Frontal cortex (tissue), 3 donors: ENCODE measurements at regions not wholly inside any gene's neighbourhood (a gene's known extent, or its start where the extent isn't known, plus 50 kb on each side); places are given as distances from the start of the nearest gene placed in this dataset.

Experiments
- DNase-seq, 2 donors: peaks; one replicate each; pipeline ENCODE4 v3.0.0; 2012; ENCODE audit warnings: low spot score in 2 of 2
- FAIRE-seq: peaks from 2 replicates; lab custom pipeline; 2012; peaks lifted over from hg19 to GRCh38; lab: Jason Lieb, UNC
- donor health status: control.
- donor health status: control.
- donor health status: control.

DNA sequence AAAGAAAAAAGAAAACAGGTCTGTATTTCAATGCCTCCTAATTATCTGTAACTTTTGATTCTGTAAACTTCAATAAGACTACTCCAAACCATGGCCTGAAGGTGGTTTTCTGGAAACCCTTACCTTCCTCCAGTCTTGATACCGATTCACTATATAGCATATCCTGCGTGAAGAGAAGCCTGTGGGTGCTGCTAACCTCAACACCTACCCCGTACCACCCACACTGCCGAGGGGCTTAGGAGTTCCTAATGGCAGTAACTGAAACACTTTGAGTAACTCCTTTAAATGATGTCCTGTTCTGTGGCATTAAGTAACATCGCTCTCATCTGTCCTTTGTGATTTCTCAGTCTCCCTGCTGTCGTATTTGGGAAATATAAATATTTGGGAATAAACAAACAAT is 104.5 kb upstream of the CARMIL1 start:
- FAIRE-seq (no peak), DNase-seq (no peak)

DNA sequence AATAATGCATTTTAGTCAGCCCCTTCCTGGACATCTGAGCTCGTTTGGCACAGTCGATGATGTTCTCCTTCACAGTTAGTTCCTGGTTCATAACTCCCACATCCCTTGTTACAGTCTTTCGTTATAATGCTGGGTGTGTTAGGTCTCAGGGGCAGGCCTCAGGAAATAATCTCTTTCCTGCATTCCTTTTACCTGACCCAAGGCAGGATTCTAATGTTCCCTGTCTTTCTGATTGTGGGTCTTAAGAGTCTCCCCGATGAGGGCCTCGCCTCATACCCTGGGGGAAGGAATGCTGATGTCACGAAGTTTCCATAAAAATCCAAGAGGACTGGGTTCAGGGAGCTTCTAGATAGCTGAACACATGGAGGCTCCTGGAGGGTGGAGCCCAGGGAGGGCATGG is 104.0 kb upstream of the CARMIL1 start:
- DNase-seq, result no peak
- FAIRE-seq, result no peak

DNA sequence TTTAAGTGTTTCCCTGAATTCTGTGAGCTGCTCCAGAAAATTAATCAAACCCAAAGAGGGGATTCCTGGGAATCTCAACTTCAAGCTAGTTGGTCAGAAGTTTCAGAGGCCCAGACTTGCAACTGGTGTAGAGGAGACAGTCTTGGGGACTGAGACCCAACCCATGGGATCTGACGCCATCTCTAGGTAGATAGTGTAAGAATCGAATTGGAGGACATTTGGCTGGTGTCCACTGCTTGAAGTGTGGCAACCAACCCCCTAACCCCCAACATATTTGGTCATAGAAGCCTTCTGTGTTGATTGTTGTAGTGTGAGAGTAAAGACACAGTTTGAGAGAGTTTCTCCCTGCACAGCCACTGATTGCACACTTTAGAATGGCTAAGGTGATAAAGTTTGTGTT is 103.5 kb upstream of the CARMIL1 start:
- DNase-seq (no peak), FAIRE-seq (no peak)

DNA sequence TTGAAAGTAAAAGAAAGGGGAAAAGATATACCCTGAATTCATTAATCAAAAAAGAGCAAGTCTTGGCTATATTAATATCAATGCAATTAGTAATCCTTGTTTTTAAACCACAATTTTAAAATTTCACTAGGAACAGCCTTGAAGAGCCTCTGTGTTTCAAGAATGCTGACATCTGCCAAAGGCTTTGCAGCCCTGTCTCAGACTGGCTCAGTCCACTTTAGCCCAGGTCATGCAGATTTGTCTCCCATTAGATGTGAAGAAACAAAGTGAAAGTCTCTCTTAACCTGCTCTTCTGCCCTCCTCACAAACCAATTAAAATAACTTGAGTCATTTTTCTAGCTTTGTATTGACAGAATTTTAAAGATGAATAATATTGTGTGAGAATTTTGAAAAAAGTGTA is 102.7 kb upstream of the CARMIL1 start:
- FAIRE-seq, result no peak
- no peak for DNase-seq

DNA sequence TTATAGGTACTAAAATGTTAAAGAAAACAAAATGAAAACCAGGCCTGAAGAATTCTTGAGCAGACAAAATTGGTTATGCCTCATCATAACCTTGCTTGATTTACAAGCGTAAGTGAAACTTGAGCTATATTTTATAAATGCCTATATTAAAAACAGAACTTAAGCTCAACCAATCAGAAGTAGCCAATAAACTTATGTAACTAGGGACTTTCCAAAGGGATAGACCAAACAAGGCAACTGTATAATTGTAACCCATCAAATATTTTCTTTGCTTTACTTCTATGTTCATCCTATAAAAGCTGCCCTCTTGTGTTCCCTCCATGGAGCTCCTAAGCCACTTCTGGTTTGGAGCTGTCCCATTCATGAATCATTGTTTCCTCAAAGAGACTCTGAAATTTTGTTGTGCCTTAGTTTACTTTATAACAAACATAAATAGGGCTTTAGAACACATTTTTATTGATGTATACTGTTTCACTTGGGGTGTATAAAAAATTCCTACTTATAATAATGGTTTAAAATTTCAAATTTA is 101.6 kb upstream of the CARMIL1 start:
- no peak for FAIRE-seq
- no peak for DNase-seq

DNA sequence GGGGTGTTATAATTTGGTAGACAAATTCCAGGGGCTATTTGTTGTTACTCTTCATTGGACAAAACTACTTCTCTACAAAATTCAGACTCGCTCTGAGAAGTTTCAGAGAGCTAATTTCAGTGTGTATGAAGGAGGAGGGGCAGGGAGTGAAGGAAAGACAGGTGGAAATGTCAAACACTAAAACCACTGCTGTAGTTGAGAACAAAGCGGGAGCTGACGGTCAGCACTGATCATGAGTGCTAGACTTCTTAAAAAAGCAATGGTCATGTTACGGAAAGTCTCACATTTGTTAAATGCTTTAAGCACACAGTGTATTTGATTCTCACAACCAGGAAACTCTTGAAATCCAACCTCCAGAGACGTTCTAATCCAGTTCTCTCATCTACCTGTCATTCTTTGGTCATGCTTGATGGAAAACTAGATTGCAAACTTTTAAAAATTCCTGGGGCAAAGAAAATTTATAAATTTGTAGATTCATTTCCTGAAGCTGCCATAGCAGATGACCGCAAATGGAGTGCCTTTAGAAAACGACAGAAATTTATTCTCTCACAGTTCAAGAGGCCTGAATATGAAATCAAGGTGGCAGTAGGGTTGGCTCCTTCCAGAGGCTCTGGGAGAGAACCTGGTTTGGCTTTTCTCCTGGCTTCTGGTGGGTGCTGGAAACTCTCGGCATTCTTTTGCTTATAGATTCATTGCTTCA is 100.7 kb upstream of the CARMIL1 start:
- no peak for FAIRE-seq
- no peak for DNase-seq

DNA sequence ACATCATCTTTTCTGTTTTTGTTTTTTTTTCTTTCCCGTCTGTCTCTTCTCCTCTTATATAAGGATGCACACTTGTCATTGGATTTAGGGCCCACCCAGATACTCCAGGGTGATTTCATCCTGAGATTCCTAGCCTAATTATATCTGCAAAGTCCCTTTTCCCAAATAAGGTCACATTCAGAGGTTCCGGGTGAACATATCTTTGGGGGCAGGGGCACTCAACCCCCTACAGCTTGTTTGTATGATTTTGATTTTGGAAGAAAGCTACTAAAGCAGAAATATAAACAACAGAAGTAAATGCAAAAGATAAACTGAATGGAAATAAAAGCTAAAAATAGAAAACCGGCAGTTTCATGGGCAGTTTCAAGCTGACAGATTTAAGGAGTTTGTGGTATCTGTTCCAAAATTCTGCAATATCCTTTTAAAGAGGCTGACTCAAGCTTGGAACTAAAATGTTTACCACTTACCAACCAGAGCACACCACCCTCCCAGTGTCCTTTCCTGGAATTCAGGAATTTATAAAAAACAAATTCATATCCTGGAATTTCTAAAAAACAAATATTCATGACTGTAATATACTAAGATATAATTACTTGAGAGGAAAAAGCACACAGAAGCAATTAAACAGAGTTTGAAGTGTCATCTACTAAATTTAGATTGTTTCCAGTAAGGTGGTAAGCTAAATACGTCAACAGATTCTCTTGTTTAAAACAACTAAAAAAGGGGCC is 100.0 kb upstream of the CARMIL1 start:
- FAIRE-seq, result no peak
- DNase-seq, result peak in 1 of 2 donors; percentile 24

DNA sequence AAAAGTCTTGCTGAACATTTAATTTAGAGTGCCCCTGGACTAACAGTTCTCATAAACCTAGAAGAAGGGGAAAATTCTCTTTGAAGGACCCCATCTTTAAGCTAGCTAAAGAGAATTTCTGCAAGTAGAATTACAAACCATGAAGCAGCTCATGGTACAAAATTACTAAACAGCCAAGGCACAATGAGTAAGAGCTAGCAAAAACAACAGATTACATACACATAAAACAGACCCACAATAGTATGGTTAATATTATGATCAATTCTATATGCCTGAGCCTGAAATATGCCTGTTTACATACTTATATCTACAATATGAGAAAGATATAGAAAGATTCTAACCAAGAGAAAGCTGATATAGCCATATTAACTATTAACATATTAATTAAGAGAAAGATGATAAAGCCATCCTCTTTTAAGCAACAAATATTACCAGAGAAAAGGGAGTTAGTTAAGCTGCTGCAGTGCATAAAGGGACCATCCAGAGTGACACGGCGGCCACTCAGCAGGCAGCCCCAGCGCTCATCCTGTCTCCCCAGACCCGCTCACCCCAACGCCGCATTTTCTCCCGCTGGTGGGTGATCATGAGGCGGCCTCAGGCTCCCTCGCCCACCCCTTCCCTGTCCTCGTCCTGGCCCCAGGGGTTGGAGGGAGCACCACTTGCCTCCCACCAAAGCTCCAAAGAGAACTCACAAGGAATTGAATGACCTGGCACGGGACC is 98.4 kb upstream of the CARMIL1 start:
- FAIRE-seq, result no peak
- no peak for DNase-seq

DNA sequence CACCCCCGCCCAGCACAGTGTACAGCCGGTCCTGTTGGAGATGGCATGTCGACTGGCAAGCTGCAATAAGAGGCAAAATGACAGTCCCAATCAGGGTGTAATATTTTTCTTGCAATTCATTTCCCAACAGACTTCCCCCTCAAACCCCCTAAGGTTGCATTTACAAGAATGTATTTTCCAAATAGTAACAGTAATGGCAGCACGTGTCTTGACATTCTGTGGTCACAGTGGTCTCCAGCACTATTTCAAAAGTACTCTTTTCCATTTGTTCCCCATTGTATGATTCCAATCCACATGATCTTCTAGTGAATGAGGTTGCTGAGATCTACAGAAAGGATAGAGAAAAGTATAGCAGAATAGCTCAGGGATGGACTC is 97.8 kb upstream of the CARMIL1 start:
- FAIRE-seq (no peak), DNase-seq (no peak)

DNA sequence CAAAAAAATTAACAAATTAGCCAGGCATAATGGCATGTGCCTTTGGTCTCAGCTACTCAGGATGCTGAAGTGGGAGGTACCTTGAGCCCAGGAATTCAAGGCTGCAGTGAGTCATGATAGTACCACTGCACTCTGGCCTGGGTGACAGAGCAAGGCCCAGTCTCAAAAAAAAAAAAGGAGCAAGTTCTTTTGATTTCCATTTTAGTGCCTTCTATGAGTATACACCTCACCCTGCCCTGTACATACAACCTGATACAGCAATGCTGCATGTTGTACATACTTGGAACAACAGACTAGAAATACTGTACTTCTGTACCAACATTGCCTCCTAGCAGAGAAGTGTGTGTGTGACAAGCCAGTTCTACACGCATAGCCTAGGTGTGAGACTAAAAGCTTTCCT is 97.3 kb upstream of the CARMIL1 start:
- DNase-seq (no peak), FAIRE-seq (no peak)

DNA sequence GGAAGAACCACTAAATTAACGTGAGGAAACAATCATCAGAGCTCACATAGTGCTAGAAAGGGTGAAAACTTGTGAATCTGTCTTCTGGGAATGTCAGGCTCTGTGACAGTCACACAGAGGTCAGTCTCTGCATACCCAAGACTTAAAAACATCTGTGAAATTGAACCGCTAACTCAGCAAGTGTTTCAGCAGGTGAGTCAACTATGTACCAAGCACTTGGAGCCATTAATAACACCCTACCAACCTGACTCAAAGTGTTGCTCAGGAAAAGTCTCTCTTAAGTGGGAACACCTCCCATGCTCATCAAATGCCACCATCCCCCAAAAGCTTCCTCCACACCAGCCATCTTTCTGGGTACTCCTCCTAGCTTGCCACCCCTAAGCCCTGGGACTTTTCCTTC is 92.3 kb upstream of the CARMIL1 start:
- FAIRE-seq (no peak), DNase-seq (no peak)

DNA sequence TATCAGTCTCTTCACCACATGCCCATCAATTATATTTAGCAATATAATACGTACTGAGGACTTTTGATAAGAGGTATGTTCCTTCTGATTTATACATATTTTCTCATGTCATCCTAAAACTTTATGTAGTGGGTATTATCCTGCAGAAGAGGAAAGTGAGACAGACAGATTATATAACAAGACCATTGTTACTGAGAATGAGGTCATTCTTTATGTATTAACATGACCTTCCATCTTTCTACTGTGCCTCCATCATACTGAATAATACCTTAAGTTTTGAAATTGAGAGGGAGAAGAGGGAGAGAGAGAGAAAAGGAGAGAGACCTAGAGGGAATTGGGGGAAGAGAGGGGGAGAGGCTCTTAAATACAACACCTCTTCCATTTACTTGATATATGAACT is 90.9 kb upstream of the CARMIL1 start:
- DNase-seq (no peak), FAIRE-seq (no peak)

DNA sequence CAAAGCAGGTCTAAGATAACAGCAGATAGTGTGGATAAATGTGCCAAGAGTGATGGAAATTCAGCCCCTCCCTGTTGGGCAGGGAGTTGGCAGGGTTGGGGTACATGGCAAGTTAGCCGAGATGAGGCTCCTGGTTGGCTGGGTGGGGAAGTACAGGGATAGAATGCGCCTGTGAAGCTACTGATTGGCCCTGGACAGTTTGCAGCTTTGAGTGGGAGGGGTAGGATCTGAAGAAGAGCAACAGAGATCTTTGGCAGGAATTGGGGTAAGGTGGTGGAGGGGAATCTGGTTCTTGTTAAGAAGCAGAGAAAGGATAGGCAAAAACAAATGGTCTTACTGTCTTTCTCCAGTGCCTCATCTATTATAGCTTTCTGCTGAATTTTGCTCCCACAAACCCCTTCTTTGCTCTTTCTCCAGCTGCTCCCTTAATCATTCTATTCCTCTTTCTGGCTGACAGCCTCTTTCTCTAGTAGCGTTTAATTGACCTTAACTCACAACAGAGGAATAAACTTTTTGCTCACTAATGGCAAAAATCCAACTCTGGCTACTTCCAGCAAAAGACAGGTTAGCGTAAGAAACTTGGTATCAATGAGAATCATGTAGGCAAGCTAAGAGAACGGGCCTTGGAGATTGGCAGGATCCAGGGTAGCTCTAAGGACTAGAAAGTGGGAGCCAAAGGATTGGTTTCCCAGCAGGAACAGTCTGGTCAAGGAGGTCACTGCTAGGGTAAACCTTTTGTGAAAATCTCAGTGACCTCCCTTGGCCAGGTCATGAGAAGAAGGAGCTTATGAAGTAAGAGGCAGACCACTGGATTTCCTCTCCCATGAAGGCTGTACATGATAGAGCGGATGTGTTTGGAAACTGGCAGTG is 86.3 kb upstream of the CARMIL1 start:
- DNase-seq (no peak), FAIRE-seq (no peak)

DNA sequence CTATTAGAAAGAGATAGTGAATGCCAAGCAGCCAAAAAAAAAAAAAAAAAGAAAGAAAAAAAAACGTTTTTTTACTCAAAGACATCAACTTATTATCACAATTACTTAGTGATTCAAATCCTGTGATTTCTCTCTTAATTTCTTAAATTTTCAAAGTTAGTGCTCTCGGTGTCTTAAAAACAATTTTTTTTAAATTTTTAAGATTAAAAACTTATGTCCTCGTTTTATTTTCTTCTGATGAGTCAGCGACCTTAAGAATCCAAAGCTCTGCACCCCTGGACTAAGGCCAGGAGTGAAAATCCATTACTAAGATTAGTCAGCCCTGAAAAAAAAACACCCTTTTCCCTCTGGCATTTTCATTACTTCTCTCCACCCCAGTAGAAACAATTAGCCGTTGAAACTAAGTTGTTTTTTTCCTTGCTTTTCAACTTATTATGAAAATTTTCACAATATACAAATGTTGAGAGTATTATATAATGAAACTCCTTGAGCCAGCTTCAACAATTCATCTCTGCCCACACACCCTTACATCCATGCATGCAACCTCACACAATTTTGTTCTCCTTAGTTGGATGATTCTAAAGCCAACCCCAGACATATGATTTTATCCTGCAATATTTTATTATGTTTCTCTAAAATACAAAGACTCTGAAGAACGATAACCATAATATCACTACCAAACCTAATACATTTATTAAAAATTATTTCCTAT is 85.6 kb upstream of the CARMIL1 start:
- no peak for FAIRE-seq
- no peak for DNase-seq

DNA sequence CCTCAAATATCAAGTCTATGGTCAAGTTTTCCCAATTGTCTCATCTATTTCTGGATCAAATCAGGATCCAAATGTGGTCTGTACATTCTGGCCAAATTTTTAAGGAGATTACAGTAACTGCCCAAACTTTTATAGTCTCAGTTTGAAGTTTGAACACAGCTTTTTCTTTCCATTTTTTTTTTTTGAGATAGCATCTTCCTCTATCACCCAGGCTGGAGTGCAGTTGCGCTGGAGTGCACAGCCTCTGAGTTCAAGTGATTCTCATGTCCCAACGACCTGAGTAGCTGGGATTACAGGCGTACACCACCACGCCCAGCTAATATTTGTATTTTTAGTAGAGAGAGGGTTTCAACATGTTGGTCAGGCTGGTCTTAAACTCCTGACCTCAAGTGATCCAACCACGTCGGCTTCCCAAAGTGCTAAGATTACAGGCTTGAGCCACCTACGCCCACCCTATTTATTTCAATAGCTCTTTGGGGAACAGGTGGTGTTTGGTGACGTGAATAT is 84.9 kb upstream of the CARMIL1 start:
- DNase-seq, result no peak
- no peak for FAIRE-seq

DNA sequence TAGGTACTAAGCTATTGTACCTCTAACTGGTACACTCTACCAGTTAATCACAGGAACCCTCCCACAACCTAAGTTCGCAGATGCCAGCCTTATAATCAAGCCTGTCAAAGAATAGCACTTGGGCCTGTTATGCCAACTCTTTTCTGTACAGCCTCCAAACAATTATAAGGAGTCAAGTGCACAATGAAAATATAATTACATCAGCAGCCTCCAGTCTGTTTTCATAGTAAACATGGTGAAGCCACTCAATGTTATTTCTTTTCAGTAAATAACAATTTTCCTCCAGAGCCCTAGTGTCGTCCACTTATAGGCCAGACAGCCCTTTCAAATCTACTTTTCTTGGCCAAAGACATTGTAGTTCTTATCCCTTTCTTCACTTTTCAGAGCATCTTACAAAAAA is 82.7 kb upstream of the CARMIL1 start:
- DNase-seq (no peak), FAIRE-seq (no peak)

DNA sequence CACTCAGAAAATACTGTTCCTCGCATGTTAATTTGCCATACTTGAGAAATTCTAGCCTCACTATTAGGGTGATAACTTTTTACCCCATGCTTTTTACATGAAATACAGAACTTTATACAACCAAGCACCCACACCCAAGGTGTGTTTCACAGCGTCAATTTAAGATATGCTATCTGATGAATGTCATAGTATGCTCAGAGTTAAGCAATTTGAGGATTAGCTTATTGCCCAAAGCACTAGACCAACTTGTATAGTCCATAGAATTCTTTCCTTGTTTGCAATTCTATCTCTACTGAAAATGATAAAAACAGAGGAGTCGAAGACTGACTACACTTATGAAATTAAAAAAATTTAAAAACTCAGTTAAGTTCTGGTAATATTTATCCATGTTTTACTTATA is 82.1 kb upstream of the CARMIL1 start:
- FAIRE-seq (no peak), DNase-seq (no peak)

DNA sequence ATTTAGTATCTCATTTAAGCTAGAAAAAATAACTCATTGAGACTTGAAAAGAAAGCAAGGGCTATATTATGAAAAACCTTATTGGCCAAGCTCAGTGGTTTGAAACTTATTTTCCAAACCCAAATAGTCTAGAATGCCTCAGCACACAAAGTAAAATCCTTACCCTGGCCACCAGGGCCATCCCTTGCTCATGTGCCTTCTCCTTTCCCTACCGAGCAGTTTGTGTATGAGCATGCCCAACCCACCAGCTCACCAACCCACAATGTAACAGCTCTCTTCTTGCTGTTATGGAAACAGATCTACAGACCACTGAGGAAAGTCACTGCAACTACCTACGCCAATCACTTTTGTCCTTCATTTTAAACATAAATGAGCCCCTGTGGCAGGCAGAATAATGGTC is 79.6 kb upstream of the CARMIL1 start:
- DNase-seq, result no peak

DNA sequence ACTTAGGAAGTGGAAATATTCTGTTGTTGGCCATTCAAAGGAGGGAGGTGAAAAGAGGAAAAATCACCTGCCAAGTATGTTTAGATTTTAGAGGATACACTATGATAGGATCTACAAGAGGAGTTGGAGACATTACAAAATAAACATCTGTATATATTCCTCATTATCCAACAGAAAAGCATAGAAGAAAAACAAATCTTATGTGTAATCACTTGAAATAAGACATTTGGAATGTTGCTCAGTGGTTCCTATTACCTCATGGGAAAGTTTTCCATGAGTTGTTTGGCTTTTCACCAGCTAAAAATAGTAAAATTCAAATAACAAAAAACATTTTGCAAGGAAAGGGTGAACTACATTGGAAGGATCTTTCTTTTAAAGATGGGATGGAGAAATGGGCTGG is 76.7 kb upstream of the CARMIL1 start:
- FAIRE-seq (no peak), DNase-seq (no peak)

More for the DNA sequence above, 79.6 kb upstream of the CARMIL1 start:
- FAIRE-seq, result no peak
